ENCODE measurements at regions not wholly inside any gene's neighbourhood (a gene's known extent, or its start where the extent isn't known, plus 50 kb on each side); places are given as distances from the start of the nearest gene placed in this dataset.

- TF ChIP-seq CTCF (IDR thresholded peaks at IDR 0.05): no peak
- TF ChIP-seq POLR2A (IDR thresholded peaks at IDR 0.05): no peak
Observed at GRCh38 chr14:43243168-43243567, 1263.9 kb downstream of the FSCB start.

All from thyroid gland (tissue), 4 donors.